DMS53 (cell line): ENCODE measurements at regions not wholly inside any gene's neighbourhood (a gene's known extent, or its start where the extent isn't known, plus 50 kb on each side); places are given as distances from the start of the nearest gene placed in this dataset.
"Not testable (repeated sequence)": the region's sequence is repeated elsewhere in the genome, so short reads cannot be mapped to it uniquely, and the experiment has no call there.

Source experiments
- DNase-seq: peaks from one replicate; lab custom pipeline; 2025; lab: John Stamatoyannopoulos, UW

DNA sequence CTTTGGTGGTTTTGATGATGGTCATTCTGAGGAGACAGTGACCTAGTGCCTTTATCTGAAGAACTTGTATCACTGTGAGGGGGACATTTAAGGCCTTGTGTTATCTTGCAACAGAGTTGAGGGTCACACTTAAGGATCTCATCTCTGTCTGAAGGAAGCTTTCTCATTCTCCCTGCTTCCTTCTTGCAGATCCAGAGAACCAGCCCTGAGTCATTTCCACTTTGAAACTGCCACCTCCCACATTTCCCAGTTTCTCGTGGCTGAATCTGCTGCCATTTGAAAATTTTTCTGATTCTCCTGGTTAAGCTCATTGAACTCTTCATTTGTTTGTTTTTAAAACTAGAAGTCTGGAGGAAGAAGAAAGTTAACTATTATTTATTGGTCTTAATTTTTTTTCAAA is 190.2 kb upstream of the CDH11 start:
- DNase-seq, result no peak

DNA sequence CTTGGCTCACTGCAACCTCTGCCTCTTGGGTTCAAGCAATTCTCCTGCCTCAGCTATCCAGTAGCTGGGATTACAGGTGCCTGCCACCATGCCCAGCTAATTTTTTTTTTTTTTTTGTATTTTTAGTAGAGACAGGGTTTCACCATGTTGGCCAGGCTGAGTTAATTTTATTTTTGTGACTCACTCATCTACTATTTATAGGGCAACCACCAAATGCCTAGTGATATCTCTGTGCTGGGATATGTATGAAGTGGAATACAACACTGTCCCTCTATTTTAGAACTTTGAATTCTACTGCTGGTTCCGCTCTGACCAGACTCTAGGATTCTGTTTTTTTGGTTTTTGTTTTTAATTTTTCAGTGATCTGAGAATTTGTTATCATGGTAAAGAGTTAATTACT is 188.6 kb upstream of the CDH11 start:
- not testable (repeated sequence) for DNase-seq

GRCh38 chr16:65309354-65309753 is 187.5 kb upstream of the CDH11 start:
- no peak for DNase-seq

DNA sequence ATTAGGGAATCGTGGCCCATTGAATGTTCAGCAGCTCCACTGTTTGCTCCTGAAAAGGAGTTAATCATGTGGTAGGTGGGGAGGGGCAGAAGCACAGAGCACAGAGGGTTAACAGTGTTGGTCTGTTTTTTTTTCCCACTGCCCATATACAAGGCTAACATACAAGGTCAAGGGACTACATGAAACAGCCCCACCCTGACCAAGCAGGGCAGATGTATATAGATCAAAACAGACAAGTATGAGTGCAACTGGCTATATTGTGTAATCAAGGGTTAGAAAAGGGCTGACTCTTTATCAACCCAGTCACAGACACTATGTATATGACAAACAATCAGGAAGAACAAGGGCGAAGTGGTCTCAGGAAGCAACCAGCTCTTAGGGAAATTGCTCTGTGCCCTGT is 186.6 kb upstream of the CDH11 start:
- no peak for DNase-seq

DNA sequence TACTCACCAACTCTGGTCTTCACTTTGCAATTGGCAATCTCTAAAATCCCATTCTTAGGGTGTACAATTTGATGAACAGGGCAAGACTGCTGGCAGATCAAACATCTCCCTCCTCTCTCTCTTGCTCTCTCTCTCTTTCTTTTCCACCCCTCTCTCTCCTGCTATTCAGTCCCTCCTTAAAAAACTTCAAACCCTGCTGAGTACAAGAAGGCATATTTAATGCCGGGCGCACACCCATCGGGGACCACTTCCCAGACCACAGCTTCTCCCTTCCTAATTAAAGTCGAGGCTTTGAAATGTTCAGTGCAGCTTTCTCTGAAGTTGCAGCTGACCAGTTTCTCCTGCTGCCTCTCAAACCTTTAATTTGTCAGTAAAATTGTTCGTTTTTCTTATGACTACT is 185.4 kb upstream of the CDH11 start:
- no peak for DNase-seq

DNA sequence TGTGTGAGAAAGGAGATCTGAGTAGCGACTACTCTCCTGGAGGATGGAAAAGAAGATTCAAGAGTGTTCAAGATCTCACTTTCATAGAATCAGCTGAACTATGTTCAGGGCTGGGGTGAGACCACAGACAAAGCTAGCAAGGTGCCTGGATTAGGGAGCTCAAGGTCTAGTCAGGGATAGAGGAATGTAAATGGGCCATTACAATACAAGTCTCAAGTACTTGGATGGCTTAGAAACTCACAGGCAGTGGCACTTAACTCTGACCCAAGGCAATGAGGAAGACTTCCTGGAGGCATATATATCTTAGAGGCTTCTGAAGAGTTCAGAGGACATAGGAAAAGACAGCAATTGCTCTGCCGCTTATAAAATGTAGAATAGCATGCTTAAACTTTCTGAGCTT is 184.9 kb upstream of the CDH11 start:
- no peak for DNase-seq

GRCh38 chr16:65306300-65306699 is 184.4 kb upstream of the CDH11 start:
- no peak for DNase-seq

DNA sequence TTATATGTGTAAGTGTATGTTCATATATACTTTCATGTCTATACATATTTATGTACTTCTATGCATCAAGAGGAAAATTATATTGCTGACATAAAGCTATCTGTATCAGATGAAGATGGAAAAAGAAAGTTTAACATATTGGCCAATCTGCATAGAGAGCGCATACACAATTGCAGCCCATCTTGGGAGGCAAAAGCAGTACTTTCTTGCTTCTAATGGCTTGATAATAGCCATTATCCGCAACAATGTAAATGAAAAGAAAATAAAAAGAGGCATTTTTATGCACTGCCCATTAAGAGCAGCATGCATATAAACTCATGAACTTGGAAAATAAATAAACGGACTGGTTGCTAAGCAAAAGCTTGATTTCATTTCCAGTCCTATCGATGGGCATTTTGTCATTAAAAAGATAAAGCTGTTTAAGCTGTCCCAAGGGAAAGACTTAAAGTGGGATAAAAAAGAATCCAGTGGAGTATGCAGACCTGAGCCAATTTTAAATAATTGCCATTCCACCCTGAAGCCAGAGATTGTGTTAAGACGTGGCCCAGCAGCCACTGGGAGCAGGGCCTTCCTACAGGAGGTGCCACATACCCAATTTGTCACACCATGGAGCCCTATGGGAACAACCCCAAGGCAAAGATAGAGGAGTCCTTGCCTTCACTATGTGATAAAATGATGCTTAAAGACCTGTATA is 183.6 kb upstream of the CDH11 start:
- DNase-seq, result no peak

DNA sequence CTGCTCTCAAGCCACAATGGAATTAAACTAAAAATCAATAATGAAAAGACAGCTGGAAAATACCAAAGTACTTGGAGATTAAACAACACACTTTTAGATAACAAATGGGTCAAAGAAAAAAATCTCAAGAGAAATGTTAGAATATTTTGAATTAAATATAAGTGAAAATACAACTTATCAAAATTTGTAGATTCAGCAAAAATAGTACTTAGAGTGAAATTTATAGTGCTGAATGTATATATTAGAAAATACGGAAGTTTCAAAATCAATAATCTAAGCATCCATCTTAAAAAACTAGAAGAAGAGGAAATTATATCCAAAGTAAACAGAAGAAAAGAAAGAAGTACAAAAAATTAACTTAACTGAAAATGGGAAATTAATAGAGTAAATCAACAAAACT is 179.2 kb upstream of the CDH11 start:
- no peak for DNase-seq

DNA sequence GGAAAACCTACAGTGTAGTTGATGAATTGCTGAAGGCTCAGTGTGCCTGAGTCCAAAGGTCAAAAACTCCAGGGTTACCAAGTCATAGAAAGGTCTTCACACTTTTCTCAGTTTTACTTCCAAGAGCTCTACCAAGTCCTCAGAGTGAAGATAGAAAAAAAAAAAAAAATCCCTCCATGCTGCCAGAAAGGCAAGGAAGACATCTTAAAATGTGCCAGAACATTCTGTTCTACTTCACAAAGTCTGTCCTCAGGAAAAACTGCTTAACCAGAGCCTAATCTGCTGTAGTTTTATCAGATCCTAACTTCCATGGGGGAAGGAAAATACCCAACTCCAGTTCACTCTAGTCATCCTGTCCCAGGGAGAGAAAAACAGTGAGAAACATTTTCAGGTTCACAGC is 175.6 kb upstream of the CDH11 start:
- DNase-seq, result no peak

- no peak for DNase-seq
Measured at GRCh38 chr16:65295527-65295926, 173.7 kb upstream of the CDH11 start.

DNA sequence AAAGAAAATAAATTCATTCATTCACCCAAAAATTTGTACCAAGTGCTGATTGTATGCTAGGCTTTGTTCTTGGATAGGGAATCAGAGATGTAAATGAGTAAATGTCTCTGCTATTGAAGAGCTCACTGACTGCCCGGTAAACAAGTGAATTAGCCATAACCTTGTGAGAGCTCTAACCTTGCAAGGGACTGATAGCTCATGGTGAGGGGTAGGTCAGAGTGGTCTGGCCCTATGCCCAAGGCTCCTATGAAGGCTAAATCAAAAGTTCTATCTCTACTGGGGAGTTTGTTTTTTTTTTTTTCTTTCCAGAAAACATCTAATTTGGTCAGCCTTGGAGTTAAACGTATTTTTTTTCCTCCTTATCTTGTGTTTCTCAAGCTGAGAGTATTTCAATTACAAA is 172.8 kb upstream of the CDH11 start:
- DNase-seq, result no peak

DNA sequence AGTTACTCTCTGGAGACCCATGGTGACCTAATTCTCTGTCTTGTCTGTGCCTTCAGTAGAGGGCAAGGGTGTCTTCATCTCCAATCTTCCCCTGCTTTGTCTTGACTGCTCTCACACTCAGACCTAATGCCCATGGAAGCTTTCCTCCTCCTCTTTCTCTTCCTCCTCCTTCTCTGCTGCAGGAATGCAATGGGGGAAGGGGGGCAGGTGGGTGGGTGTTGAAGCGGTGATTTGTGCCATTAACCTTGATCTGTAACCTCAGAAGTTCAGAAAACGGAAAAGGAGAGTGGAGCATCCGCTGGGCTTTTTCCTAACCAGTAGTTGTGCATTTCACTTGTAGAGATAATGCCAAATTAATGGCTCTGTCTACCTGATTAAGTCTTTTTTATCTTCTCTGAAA is 172.3 kb upstream of the CDH11 start:
- DNase-seq, result no peak

DNA sequence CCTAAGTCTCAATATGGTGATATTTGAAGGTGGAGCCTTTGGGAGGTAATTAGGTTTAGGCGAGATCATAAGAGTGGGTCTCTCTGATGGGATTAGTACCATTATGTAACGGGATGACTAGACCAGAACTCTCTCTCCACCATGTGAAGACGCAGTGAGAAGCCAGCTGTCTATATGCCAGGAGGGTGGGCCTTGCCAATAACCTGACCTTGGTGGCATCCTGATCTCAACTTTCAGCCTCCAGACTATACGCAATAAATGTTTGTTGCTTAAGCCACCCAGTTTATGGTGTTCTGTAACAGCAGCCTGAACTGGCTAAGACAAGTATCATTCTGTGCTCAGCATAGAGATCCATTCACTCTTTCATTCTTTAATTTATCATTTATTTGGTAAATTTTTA is 167.2 kb upstream of the CDH11 start:
- DNase-seq, result no peak

- DNase-seq, result no peak
Measured at GRCh38 chr16:65287307-65287706, 165.4 kb upstream of the CDH11 start.

GRCh38 chr16:65285128-65286048 is 163.5 kb upstream of the CDH11 start:
- DNase-seq, result no peak

GRCh38 chr16:65284626-65285025 is 162.8 kb upstream of the CDH11 start:
- no peak for DNase-seq

DNA sequence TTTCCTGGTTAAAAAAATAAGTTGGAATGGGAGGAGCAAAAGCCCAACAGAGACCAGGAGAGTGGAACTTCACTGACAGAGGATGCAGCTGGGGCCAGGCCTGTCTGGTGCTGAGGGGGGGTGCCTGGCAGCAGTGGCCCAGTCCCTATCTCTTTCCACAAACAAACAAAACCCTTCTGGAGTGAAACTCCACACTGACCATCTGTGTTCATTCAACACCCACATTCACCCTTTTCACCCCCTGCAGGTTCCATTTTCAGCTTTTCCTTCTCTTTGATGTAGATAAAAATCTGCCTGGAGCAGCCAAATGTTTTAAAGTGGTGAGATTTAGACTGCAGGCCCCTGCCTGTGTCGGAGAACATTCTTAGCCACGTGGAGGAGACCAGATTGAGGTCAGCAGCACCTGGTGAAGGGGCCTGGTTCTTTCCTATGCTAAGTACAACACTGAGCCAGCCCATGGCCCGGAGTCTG is 161.4 kb upstream of the CDH11 start:
- no peak for DNase-seq

DNA sequence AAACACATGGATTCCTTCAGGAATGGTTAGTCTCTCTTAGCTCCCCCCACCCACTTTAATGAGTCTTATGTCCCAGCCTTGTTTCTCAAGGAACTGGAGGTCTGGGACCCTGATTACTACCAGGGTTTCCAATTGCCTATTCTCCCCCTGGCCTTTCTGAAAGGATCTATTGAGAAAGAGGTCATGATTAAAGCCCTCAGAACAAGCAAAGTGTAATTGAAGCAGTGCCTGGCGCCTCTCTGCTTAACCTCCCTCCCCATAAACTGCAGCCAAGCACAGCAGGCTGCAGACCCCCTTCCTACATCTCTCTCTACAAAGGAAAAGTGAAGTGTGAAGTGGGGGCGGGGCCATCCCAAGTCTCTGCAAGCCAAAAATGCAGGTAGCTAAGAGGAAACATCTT is 159.7 kb upstream of the CDH11 start:
- no peak for DNase-seq

DNA sequence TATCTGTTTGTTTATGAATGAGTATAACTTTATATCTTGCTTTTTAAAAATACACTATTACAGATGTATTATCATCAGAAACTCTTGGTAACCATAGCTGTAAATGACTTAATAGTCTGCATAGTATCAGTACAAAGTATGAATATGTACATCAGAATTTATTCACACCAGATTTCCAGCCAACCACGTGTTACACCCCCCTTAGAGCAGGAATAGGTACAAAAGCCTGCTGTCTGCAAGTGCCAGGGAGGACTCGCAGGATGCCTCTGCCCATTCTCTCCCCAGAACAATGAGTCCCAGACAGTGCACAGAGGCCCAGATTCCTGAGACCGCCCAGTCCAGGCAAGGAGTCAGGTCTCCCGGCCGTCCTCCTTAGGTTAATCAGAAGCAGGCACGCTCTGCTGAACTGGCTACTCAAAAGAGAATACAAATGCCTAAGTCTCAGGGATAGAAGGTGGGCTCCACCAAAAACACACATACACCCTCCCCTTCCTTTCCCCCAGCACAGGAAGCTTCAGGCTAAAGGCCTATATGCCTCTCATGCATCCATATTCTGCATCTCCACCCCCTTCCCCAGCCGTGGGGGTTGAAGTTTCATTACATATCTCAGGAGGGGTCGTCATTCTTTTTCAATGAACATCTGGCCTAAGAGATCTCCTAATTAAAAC is 159.1 kb upstream of the CDH11 start:
- no peak for DNase-seq

GRCh38 chr16:65279576-65279975 is 157.7 kb upstream of the CDH11 start:
- DNase-seq, result no peak

DNA sequence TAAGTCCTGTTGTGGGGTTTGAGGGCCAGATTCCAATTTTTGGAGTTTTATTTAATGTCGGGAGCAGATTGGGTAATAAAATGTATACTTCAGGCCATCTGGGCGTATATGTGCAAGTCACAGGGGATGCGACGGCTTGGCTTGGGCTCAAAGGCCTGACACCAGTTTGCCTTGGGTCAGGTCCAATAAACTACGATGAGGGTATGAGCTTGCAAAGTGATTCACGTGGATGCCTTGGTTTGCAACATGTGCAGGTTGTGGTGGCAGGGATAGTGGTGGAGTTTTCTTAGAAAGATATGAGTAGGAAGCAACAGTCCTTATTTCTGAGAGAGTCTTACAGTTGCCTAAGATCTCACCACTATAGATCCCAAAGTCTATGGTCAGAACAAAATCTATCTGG is 157.0 kb upstream of the CDH11 start:
- no peak for DNase-seq

- DNase-seq, result no peak
Measured at GRCh38 chr16:65274566-65274965, 152.7 kb upstream of the CDH11 start.
